Epidermal melanocyte (primary cell): ENCODE measurements at regions not wholly inside any gene's neighbourhood (a gene's known extent, or its start where the extent isn't known, plus 50 kb on each side); places are given as distances from the start of the nearest gene placed in this dataset.

Experiments used
- DNase-seq: peaks from one replicate; pipeline ENCODE4 v3.0.0; 2011; ENCODE audit warnings: low spot score; ENCODE audit not compliant: insufficient read length

- DNase-seq, result no peak
These were observed 603.0 kb downstream of the BUD13 start for GRCh38 chr11:116169776-116170175.

- no peak for DNase-seq
These were observed 604.4 kb downstream of the BUD13 start for GRCh38 chr11:116168459-116168787.

DNA sequence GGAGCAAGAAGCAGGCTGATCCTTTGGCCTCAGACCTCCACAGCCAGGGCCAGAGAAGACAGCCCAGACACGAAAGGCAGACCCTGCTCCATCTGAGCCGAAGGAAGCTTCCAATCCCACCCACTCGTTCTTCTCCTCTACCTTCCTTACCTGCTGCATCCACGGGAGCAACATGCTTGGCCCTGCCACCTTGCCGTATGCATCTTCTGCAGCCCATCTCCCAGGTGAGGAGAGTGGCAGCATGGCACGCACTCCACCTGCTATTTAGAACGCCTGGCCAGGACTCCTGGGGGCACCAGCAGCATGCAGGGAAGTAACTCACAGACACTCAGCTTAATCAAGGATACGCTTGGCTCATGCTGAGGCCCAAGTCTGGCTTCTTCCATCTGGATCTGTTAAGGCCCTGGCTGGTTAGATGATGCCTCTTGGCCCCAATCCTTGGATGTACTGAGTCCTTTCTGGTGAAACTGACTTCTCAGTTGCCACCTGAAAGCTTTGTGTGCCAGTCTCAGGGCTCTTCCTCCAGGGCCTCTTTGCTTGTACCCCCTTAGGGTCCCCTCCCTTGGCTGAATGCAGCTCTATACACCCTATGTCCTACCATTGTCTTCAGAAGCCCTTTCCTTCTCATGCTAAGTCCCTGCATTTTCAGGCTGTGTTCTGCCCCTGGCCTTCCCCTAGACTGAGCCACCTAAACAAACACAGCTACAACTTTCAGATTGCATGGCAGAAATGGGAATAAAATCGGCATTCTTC, 604.9 kb downstream of the BUD13 start:
- no peak for DNase-seq

GRCh38 chr11:116166573-116167465, 606.0 kb downstream of the BUD13 start:
- DNase-seq, result no peak

- DNase-seq, result no peak
These were observed 607.9 kb downstream of the BUD13 start for GRCh38 chr11:116164843-116165242.

DNA sequence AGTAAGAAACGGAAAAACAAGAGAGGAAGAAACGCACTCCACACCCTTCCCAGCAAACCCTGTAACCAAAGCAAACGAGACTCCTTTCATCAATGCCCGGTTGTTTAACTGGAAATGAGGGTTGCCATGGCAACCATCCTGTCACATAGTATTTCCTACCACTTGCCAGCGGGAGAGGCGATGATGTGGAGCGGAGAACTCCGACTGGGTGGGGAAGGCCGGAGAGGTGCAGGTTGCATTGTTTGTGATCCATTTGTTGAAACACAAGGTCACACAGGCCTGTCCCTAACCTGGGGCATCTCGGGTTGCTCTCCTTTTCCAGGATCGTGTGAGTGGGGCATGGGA, 609.9 kb downstream of the BUD13 start:
- DNase-seq, result no peak

GRCh38 chr11:116162086-116162885, 610.5 kb downstream of the BUD13 start:
- DNase-seq, result no peak

GRCh38 chr11:116148645-116149044, 624.1 kb downstream of the BUD13 start:
- DNase-seq, result no peak

DNA sequence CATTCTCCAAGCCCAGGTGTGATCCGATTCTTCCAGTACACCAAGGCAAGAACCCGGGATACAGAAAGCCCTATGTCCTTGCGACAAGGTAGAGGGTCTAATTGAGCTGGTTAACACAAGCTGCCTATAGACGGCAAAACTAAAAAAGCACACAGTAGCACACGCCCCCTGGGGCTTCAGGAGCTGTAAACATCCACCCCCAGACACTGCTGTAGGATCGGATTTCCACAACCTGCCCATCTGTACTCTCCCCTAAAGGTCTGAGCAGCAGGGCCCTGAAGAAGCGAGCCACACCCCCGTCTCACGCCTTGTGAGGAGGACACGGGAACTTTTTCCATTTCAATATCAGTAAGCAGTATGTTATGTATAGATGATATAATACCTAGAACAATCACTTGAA, 624.7 kb downstream of the BUD13 start:
- no peak for DNase-seq

DNA sequence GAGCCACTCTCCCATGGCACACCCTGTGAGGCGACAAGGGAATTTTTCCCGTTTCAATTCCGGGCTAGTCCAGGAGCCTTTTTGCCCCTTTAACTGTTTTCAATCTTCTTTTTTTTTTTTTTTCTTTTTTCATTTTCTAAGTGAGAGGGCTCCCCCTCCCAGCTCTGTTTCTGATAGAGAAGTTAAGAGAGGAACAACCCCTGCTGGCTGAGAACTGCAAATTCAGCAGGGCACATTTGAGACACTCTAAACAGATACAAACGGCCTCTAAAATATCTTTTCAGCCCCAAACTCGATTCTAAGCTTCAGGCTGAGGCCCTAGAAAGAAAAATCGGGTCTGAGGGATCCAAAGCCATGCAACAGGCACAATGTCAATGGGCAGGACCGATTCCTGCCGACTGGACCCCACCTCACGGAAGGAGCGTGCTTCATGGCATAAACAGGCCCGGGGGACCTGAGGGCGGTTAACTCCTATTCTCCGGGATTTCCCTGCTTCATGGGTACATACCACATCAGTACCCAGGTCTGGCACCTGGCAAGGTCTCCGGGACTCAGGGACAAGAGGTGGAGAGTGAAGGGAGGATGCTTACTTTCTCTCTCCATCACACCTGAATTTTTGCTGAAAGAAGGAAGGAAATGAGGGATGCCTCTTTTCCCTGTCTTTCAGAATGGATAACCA, 627.5 kb downstream of the BUD13 start:
- DNase-seq, result no peak

DNA sequence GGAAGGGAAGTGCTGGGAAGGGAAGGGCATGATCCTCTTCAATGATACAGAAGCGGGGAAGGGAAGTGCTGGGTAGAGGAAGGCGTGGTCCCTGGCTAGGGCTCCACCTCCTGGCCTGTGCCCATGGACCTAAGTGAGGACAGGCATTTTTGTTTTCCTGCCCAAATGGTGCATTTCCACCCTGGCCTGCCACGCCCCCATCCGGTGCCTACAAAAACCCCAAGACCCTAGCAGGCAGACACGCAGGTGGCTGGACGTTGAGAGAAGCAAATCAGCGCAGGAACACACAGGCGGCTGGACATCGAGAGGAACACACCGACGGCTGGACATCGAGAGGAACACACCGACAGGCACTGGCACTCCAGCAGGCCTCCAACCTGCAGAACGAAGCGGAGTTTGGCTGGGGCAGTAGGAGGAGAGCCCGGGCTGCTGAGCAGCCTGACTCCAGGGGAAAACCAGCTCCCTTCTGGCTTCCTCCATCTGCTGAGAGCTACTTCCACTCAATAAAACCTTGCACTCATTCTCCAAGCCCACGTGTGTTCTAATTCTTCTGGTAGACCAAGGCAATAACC, 628.3 kb downstream of the BUD13 start:
- DNase-seq, result no peak

GRCh38 chr11:116138280-116138679, 634.1 kb upstream of the CADM1 start:
- no peak for DNase-seq

GRCh38 chr11:116137753-116138152, 633.5 kb upstream of the CADM1 start:
- DNase-seq, result no peak

DNA sequence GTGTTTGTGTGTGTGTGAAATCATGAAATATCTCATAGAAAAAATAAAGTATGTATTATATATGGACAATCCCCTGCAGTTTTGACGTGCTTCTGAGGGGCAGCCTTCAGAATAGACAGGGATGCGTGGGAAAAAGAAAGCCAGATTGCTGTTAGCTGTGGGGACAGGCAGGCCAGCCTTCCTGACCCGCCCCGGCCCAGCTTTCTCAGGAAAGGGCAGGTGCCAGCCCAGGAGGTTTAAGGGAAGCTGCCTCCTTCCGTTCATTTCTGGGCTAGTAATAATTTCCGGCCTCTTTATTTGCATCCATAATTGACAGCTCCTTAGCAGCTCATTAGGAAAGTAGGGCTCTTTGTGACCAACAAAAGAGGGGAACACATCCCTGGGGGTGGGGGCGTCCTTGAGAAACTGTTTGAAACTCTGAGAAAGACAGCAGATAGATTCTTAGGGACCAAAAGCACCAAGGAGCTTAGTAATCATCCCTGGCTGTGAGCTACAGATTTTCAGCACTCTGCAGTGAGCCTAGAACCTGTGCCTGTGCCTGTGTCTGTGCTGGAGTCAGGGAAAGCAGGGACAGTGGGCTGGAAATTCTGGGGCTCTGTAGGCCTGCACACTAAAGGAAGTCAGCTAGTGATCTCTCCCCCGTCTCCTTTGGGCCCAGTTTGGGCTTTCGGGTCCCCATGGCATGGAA, 632.9 kb upstream of the CADM1 start:
- DNase-seq, result no peak

GRCh38 chr11:116135891-116136290, 631.7 kb upstream of the CADM1 start:
- no peak for DNase-seq

- no peak for DNase-seq
These were observed 630.2 kb upstream of the CADM1 start for GRCh38 chr11:116134450-116134849.

- no peak for DNase-seq
These were observed 628.2 kb upstream of the CADM1 start for GRCh38 chr11:116132273-116132978.

DNA sequence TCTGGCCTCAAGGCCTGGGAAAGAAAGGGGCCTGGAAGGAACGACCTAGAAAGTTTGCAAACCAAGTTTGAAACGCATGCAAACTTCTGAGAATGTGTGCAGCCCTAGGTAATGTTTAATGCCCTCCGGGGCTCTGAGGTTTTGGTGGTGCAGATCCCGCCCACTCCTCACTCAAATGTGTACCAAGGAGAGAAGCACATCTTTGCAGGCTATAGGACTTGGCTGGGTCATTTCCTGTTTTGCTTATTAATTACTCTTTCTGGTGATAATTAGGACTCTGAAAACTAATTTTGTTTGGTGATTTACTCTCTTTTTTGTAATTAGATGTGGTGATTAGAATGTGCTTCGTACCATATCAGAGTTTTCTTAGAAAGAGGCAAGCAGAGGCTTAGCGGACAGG, 625.9 kb upstream of the CADM1 start:
- no peak for DNase-seq

- DNase-seq, result no peak
These were observed 625.2 kb upstream of the CADM1 start for GRCh38 chr11:116129456-116129855.

DNA sequence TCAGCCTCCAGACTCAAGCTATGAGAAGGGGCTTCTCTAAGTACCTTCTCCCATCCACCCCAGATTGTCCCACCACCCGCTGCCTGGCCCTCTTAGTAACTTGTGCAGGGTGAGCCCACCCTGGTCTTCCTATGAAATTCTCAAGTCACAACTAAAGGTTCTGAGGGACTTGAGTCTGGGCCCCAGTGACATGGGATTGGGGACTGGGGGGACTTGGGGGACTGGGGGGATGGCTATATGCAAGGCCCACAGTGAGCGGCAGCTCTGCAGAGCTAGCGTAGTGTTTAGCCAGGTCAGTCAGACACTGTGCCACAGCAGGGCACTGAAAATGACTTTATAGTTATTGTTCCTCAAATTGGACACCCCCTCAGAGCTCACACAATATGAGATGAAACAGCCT, 622.3 kb upstream of the CADM1 start:
- DNase-seq, result no peak
